HepG2 (cell line): ENCODE measurements at regions not wholly inside any gene's neighbourhood (a gene's known extent, or its start where the extent isn't known, plus 50 kb on each side); places are given as distances from the start of the nearest gene placed in this dataset.

Experiments used
- ATAC-seq: fragments of 200-7000 bp; cut with Tn5 transposase; 3 replicates; pipeline ENCODE4 v1.9.1; 2020; ENCODE audit warnings: mild to moderate bottlenecking, moderate library complexity
- BruUV-seq: library from RNA; stranded (reverse); fragments of 400-500 nt; replicated peaks from 2 replicates; lab custom pipeline; 2021; lab: Mats Ljungman, UMichigan
- CTCF ChIA-PET: fragments of 300-600 bp; formaldehyde crosslinking; extraction: SDS; loops from one replicate; lab custom pipeline; 2021; ENCODE audit warnings: low total read pairs, inconsistent platforms, low intra/inter-chr PET ratio; lab: Yijun Ruan, JAX
- POLR2A ChIA-PET: fragments of 350-600 bp; sonication (Branson Sonifier 250); formaldehyde crosslinking; loops from one replicate; lab custom pipeline; 2020; ENCODE audit warnings: antibody characterized with exemption, inconsistent platforms; lab: Yijun Ruan, JAX
- DNase-seq: peaks from one replicate; pipeline ENCODE4 v3.0.0-alpha.2; 2015; ENCODE audit warnings: low spot score
- FAIRE-seq: peaks from 3 replicates; lab custom pipeline; 2011; peaks lifted over from hg19 to GRCh38; lab: Jason Lieb, UNC
- H2AFZ ChIP-seq: one replicate; pipeline ENCODE4 v1.6.1; 2011; ENCODE audit warnings: low read length, inconsistent platforms
- H3K27ac ChIP-seq: fragments of 300-600 bp; 3 replicates; pipeline ENCODE4 v1.8.0; 2011; ENCODE audit warnings: mixed run types, mild to moderate bottlenecking, mixed read lengths, low read length, inconsistent platforms; ENCODE audit not compliant: insufficient read depth; ENCODE audit errors: extremely low read length
- H3K27me3 ChIP-seq, 2 experiments: fragments of 200-600 bp in 1 of 2; 2 replicates in 1 of 2; 3 replicates in 1 of 2; pipeline versions ENCODE4 v1.6.0 to v1.8.0; 2011; ENCODE audit warnings: low read length in 2 of 2, mild to moderate bottlenecking in 2 of 2, moderate library complexity in 2 of 2, inconsistent platforms in 1 of 2; ENCODE audit not compliant: insufficient read depth in 2 of 2, control insufficient read depth in 1 of 2
- H3K36me3 ChIP-seq, 2 experiments: fragments of 200-600 bp in 1 of 2; replicated peaks in 1 of 2; 2 replicates in 1 of 2; 3 replicates in 1 of 2; pipeline versions ENCODE4 v1.5.1 to v1.8.0; 2011; ENCODE audit warnings: low read length in 2 of 2, inconsistent platforms in 1 of 2; ENCODE audit not compliant: insufficient read depth in 2 of 2, control insufficient read depth in 1 of 2
- H3K4me1 ChIP-seq: 2 replicates; pipeline ENCODE4 v1.5.1; 2012; ENCODE audit warnings: low read length, inconsistent platforms; ENCODE audit not compliant: insufficient read depth
- H3K4me2 ChIP-seq: 2 replicates; pipeline ENCODE4 v1.6.0; 2011; ENCODE audit warnings: low read depth, low read length, inconsistent platforms
- H3K4me3 ChIP-seq, 3 experiments: fragments of 200-600 bp in 1 of 3; sonication (generic), shearing (Covaris generic) in 1 of 3; replicated peaks in 1 of 3; 2 replicates each; pipeline ENCODE4 v1.5.1; 2011 to 2016; ENCODE audit warnings: low read length in 3 of 3, inconsistent platforms in 2 of 3, low read depth in 2 of 3, mild to moderate bottlenecking in 2 of 3, control low read depth in 1 of 3, mixed read lengths in 1 of 3; ENCODE audit not compliant: insufficient read depth in 1 of 3
- H3K79me2 ChIP-seq: one replicate; pipeline ENCODE4 v1.6.1; 2011; ENCODE audit warnings: low read length, inconsistent platforms; ENCODE audit not compliant: insufficient read depth
- H3K9ac ChIP-seq: 2 replicates; pipeline ENCODE4 v1.6.0; 2011; ENCODE audit warnings: mild to moderate bottlenecking, low read depth, low read length, inconsistent platforms; ENCODE audit not compliant: insufficient read depth
- H3K9me3 ChIP-seq: 2 replicates; pipeline ENCODE4 v1.5.1; 2012; ENCODE audit warnings: mild to moderate bottlenecking, low read length
- H4K20me1 ChIP-seq: 2 replicates; pipeline ENCODE4 v1.6.0; 2011; ENCODE audit warnings: inconsistent platforms, mild to moderate bottlenecking, low read length, moderate library complexity; ENCODE audit not compliant: insufficient read depth
- FLYWCH1 ChIP-seq: sonication (generic); formaldehyde crosslinking; IDR thresholded peaks from 2 replicates; pipeline ENCODE4 v1.8.1; 2023; ENCODE audit warnings: mild to moderate bottlenecking, missing genetic modification reagents
- GABPA ChIP-seq, 2 experiments: IDR thresholded peaks; 2 replicates each; pipeline ENCODE4 v1.6.1; 2011 to 2016; ENCODE audit warnings: low read depth in 2 of 2, low read length in 1 of 2, missing biosample characterization in 1 of 2, missing genetic modification characterization in 1 of 2
- MEIS2 ChIP-seq: sonication (generic); formaldehyde crosslinking; IDR thresholded peaks from 2 replicates; pipeline ENCODE4 v1.9.0; 2021; ENCODE audit warnings: mild to moderate bottlenecking, missing genetic modification reagents
- ZFP36L2 ChIP-seq: sonication (generic); formaldehyde crosslinking; IDR thresholded peaks from 2 replicates; pipeline ENCODE4 v1.4.0; 2020; ENCODE audit warnings: missing genetic modification reagents
- ZMYM4 ChIP-seq: sonication (generic); formaldehyde crosslinking; IDR thresholded peaks from 2 replicates; pipeline ENCODE4 v1.8.1; 2023; ENCODE audit warnings: mild to moderate bottlenecking, missing genetic modification reagents
- ZNF121 ChIP-seq: sonication (generic); formaldehyde crosslinking; IDR thresholded peaks from 2 replicates; pipeline ENCODE4 v1.5.0; 2020; ENCODE audit warnings: mild to moderate bottlenecking, missing genetic modification reagents
- ZNF446 ChIP-seq: sonication (generic); formaldehyde crosslinking; IDR thresholded peaks from 2 replicates; pipeline ENCODE4 v1.5.0; 2020; ENCODE audit warnings: mild to moderate bottlenecking, missing genetic modification reagents
- ZNF737 ChIP-seq: sonication (generic); formaldehyde crosslinking; IDR thresholded peaks from 2 replicates; pipeline ENCODE4 v1.5.0; 2020; ENCODE audit warnings: missing genetic modification reagents, mild to moderate bottlenecking, borderline replicate concordance
- ZSCAN30 ChIP-seq: sonication (generic); formaldehyde crosslinking; IDR thresholded peaks from 2 replicates; pipeline ENCODE4 v1.5.0; 2020; ENCODE audit warnings: mild to moderate bottlenecking, missing genetic modification reagents
- WGBS: methylation state at CpG from one replicate; pipeline ENCODE4 v1.1.6; 2017; ENCODE audit warnings: low lambda C conversion rate; 5-methylcytosine and 5-hydroxymethylcytosine counted together
- in situ Hi-C: cut with HindIII; loops from 2 replicates; pipeline ENCODE4 v1.10.0; 2017; ENCODE audit warnings: low pct_unique_long_range_greater_than_20kb; ENCODE audit not compliant: extremely low pct_ligation_motif_present
- intact Hi-C: fragments of 100-400 bp; cut with micrococcal nuclease; formaldehyde crosslinking; loops from one replicate; pipeline ENCODE4 v1.10.0; 2022; ENCODE audit not compliant: unreplicated experiment
- TF ChIP-seq, protein P1 (sequence below): sonication (generic); formaldehyde crosslinking; IDR thresholded peaks from 2 replicates; pipeline ENCODE4 v1.4.0; 2020; ENCODE audit warnings: mild to moderate bottlenecking, missing genetic modification reagents
- TF ChIP-seq, protein P2 (sequence below): IDR thresholded peaks from 2 replicates; pipeline ENCODE4 v1.6.1; 2018; ENCODE audit warnings: missing genetic modification reagents
- TF ChIP-seq, protein P3 (sequence below): IDR thresholded peaks from 2 replicates; pipeline ENCODE4 v1.6.1; 2012; ENCODE audit warnings: low read depth, low read length, improper control_type of control experiment
- TF ChIP-seq, protein P4 (sequence below): sonication (generic); formaldehyde crosslinking; IDR thresholded peaks from 2 replicates; pipeline ENCODE4 v1.4.0; 2020; ENCODE audit warnings: mild to moderate bottlenecking, missing genetic modification reagents, borderline replicate concordance
- TF ChIP-seq, protein P5 (sequence below): sonication (generic); formaldehyde crosslinking; IDR thresholded peaks from 2 replicates; pipeline ENCODE4 v1.4.0; 2020; ENCODE audit warnings: missing genetic modification reagents, borderline replicate concordance

DNA sequence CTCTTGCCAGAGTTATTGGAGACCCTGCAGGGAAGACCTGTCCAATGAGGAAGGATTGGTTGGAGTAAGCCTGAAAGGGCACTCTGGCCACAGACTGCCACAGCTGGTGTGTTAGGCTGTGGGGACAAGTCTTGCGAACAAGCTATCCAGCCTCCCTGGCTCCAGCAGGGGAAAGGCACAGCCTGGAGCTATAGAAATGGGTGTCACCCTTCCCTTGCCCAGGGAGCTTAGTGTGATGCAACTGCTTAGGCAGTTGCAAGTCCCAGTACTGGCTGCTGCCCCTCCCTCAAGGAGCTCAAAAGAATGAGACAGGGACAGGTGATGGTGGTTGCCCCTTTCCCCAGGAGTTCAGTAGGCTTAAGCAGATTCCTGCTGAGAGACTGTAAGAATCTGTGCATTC is 165.7 kb upstream of the CT83 start:
- no peaks in the 10 kb centered on the region for H3K36me3 ChIP-seq
- ChIA-PET POLR2A (no interaction called here), CTCF (no interaction called here)
- no peak for FAIRE-seq
- H3K9me3 ChIP-seq = no peaks in the 10 kb centered on the region
- DNase-seq = no peak
- no peak overlapping the region for H3K27ac ChIP-seq
- no peak for ATAC-seq
- no peak overlapping the region for H3K4me3 ChIP-seq
- H4K20me1 ChIP-seq = no peaks in the 10 kb centered on the region
- no peaks in the 10 kb centered on the region for H3K4me1 ChIP-seq
- no peak overlapping the region for H2AFZ ChIP-seq
- no peaks in the 10 kb centered on the region for H3K27me3 ChIP-seq
- in situ Hi-C loops = no loop called here
- H3K4me2 ChIP-seq = no peak overlapping the region
- H3K79me2 ChIP-seq = no peaks in the 10 kb centered on the region
- no peak overlapping the region for H3K9ac ChIP-seq
- no CpG with 5 or more reads among the region's 1 CpG for WGBS
- BruUV-seq = no TSS peak
- intact Hi-C loops = no loop called here
- TF ChIP-seq, protein P1, sequence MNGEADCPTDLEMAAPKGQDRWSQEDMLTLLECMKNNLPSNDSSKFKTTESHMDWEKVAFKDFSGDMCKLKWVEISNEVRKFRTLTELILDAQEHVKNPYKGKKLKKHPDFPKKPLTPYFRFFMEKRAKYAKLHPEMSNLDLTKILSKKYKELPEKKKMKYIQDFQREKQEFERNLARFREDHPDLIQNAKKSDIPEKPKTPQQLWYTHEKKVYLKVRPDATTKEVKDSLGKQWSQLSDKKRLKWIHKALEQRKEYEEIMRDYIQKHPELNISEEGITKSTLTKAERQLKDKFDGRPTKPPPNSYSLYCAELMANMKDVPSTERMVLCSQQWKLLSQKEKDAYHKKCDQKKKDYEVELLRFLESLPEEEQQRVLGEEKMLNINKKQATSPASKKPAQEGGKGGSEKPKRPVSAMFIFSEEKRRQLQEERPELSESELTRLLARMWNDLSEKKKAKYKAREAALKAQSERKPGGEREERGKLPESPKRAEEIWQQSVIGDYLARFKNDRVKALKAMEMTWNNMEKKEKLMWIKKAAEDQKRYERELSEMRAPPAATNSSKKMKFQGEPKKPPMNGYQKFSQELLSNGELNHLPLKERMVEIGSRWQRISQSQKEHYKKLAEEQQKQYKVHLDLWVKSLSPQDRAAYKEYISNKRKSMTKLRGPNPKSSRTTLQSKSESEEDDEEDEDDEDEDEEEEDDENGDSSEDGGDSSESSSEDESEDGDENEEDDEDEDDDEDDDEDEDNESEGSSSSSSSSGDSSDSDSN = no peak
- TF ChIP-seq, protein P2, sequence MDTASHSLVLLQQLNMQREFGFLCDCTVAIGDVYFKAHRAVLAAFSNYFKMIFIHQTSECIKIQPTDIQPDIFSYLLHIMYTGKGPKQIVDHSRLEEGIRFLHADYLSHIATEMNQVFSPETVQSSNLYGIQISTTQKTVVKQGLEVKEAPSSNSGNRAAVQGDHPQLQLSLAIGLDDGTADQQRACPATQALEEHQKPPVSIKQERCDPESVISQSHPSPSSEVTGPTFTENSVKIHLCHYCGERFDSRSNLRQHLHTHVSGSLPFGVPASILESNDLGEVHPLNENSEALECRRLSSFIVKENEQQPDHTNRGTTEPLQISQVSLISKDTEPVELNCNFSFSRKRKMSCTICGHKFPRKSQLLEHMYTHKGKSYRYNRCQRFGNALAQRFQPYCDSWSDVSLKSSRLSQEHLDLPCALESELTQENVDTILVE = no peak
- TF ChIP-seq ZNF121 (CRISPR knock-in tag) (no peak), ZMYM4 (CRISPR knock-in tag) (no peak), ZNF446 (CRISPR knock-in tag) (no peak), MEIS2 (CRISPR knock-in tag) (no peak), ZNF737 (CRISPR knock-in tag) (no peak), FLYWCH1 (CRISPR knock-in tag) (no peak), ZFP36L2 (no peak), ZSCAN30 (no peak), GABPA (IDR thresholded peaks at IDR 0.05; ENCODE audit: low read depth, low read length) (no peak), GABPA (CRISPR knock-in tag; IDR thresholded peaks at IDR 0.05; ENCODE audit: low read depth) (no peak)
- TF ChIP-seq, protein P3, sequence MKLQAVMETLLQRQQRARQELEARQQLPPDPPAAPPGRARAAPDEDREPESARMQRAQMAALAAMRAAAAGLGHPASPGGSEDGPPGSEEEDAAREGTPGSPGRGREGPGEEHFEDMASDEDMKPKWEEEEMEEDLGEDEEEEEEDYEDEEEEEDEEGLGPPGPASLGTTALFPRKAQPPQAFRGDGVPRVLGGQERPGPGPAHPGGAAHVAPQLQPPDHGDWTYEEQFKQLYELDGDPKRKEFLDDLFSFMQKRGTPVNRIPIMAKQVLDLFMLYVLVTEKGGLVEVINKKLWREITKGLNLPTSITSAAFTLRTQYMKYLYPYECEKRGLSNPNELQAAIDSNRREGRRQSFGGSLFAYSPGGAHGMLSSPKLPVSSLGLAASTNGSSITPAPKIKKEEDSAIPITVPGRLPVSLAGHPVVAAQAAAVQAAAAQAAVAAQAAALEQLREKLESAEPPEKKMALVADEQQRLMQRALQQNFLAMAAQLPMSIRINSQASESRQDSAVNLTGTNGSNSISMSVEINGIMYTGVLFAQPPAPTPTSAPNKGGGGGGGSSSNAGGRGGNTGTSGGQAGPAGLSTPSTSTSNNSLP = no peak
- TF ChIP-seq, protein P4, sequence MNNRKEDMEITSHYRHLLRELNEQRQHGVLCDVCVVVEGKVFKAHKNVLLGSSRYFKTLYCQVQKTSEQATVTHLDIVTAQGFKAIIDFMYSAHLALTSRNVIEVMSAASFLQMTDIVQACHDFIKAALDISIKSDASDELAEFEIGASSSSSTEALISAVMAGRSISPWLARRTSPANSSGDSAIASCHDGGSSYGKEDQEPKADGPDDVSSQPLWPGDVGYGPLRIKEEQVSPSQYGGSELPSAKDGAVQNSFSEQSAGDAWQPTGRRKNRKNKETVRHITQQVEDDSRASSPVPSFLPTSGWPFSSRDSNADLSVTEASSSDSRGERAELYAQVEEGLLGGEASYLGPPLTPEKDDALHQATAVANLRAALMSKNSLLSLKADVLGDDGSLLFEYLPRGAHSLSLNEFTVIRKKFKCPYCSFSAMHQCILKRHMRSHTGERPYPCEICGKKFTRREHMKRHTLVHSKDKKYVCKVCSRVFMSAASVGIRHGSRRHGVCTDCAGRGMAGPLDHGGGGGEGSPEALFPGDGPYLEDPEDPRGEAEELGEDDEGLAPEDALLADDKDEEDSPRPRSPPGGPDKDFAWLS (CRISPR knock-in tag) = no peak
- TF ChIP-seq, protein P5, sequence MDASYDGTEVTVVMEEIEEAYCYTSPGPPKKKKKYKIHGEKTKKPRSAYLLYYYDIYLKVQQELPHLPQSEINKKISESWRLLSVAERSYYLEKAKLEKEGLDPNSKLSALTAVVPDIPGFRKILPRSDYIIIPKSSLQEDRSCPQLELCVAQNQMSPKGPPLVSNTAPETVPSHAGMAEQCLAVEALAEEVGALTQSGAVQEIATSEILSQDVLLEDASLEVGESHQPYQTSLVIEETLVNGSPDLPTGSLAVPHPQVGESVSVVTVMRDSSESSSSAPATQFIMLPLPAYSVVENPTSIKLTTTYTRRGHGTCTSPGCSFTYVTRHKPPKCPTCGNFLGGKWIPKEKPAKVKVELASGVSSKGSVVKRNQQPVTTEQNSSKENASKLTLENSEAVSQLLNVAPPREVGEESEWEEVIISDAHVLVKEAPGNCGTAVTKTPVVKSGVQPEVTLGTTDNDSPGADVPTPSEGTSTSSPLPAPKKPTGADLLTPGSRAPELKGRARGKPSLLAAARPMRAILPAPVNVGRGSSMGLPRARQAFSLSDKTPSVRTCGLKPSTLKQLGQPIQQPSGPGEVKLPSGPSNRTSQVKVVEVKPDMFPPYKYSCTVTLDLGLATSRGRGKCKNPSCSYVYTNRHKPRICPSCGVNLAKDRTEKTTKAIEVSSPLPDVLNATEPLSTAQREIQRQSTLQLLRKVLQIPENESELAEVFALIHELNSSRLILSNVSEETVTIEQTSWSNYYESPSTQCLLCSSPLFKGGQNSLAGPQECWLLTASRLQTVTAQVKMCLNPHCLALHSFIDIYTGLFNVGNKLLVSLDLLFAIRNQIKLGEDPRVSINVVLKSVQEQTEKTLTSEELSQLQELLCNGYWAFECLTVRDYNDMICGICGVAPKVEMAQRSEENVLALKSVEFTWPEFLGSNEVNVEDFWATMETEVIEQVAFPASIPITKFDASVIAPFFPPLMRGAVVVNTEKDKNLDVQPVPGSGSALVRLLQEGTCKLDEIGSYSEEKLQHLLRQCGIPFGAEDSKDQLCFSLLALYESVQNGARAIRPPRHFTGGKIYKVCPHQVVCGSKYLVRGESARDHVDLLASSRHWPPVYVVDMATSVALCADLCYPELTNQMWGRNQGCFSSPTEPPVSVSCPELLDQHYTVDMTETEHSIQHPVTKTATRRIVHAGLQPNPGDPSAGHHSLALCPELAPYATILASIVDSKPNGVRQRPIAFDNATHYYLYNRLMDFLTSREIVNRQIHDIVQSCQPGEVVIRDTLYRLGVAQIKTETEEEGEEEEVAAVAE = no peak
